PC-3 (cell line): ENCODE measurements at regions not wholly inside any gene's neighbourhood (a gene's known extent, or its start where the extent isn't known, plus 50 kb on each side); places are given as distances from the start of the nearest gene placed in this dataset.

Experiments used
- ATAC-seq: fragments of 200-7000 bp; cut with Tn5 transposase; 2 replicates; pipeline ENCODE4 v1.9.1; 2020; ENCODE audit warnings: mild to moderate bottlenecking, moderate library complexity
- BruUV-seq: library from RNA; stranded (reverse); fragments of 400-500 nt; replicated peaks from 2 replicates; lab custom pipeline; 2021; lab: Mats Ljungman, UMichigan
- CTCF ChIA-PET: fragments of 300-600 bp; sonication (Branson Sonifier 250); formaldehyde crosslinking; loops from one replicate; lab custom pipeline; 2022; ENCODE audit warnings: antibody characterized with exemption; lab: Charles Lee
- POLR2A ChIA-PET: fragments of 300-600 bp; sonication (Branson Sonifier 250); formaldehyde crosslinking; loops from one replicate; lab custom pipeline; 2022; ENCODE audit warnings: antibody characterized with exemption; ENCODE audit not compliant: unreplicated experiment; lab: Charles Lee
- DNase-seq: peaks from one replicate; pipeline ENCODE4 v3.0.0-alpha.2; 2015
- H2AFZ ChIP-seq: fragments of 300-600 bp; sonication (generic); 2 replicates; pipeline ENCODE4 v1.6.0; 2016; ENCODE audit warnings: antibody characterized with exemption, low read length
- H3F3A ChIP-seq: fragments of 300-600 bp; sonication (generic); one replicate; pipeline ENCODE4 v1.6.0; 2017; ENCODE audit warnings: antibody characterized with exemption, low read length, control low read depth, mild to moderate bottlenecking; ENCODE audit not compliant: unreplicated experiment
- H3K27ac ChIP-seq: fragments of 300-600 bp; sonication (generic); 2 replicates; pipeline ENCODE4 v1.5.1; 2016; ENCODE audit warnings: mild to moderate bottlenecking, low read length
- H3K27me3 ChIP-seq: fragments of 300-600 bp; sonication (generic); 2 replicates; pipeline ENCODE4 v1.6.1; 2016; ENCODE audit warnings: low read length, mixed read lengths
- H3K36me3 ChIP-seq: fragments of 300-600 bp; sonication (generic); 2 replicates; pipeline ENCODE4 v1.6.1; 2016; ENCODE audit warnings: low read depth, mixed run types, low read length, mixed read lengths
- H3K4me1 ChIP-seq: fragments of 300-600 bp; sonication (generic); 2 replicates; pipeline ENCODE4 v1.5.1; 2016; ENCODE audit warnings: low read length; ENCODE audit not compliant: insufficient read depth
- H3K4me2 ChIP-seq: fragments of 300-600 bp; sonication (generic); 2 replicates; pipeline ENCODE4 v1.6.0; 2016; ENCODE audit warnings: low read length
- H3K4me3 ChIP-seq: fragments of 300-600 bp; sonication (generic); 2 replicates; pipeline ENCODE4 v1.5.1; 2016; ENCODE audit warnings: mild to moderate bottlenecking, low read length, mixed read lengths
- H3K79me2 ChIP-seq: fragments of 300-600 bp; sonication (generic); 2 replicates; pipeline ENCODE4 v1.6.1; 2017; ENCODE audit warnings: low read length, mixed read lengths
- H3K9ac ChIP-seq: fragments of 300-600 bp; sonication (generic); 2 replicates; pipeline ENCODE4 v1.6.0; 2016; ENCODE audit warnings: mild to moderate bottlenecking, low read length
- H3K9me2 ChIP-seq: fragments of 300-600 bp; sonication (generic); replicated peaks from 2 replicates; pipeline ENCODE4 v1.6.1; 2016; ENCODE audit warnings: mixed run types, low read length, mixed read lengths
- H3K9me3 ChIP-seq: fragments of 300-600 bp; sonication (generic); 2 replicates; pipeline ENCODE4 v1.6.1; 2016; ENCODE audit warnings: low read length, mixed read lengths
- H4K20me1 ChIP-seq: fragments of 300-600 bp; sonication (generic); 2 replicates; pipeline ENCODE4 v1.6.1; 2016; ENCODE audit warnings: low read length, mixed read lengths
- CTCF ChIP-seq: fragments of 300-600 bp; sonication (generic); conservative IDR thresholded peaks from 2 replicates; pipeline ENCODE4 v1.5.1; 2017; ENCODE audit warnings: antibody characterized with exemption, low read depth, mild to moderate bottlenecking, low read length
- EZH2 ChIP-seq: fragments of 300-600 bp; sonication (generic); IDR thresholded peaks from one replicate; pipeline ENCODE4 v1.6.1; 2017; ENCODE audit warnings: antibody characterized with exemption, mild to moderate bottlenecking, low read length; ENCODE audit not compliant: unreplicated experiment
- EZH2phosphoT487 ChIP-seq: fragments of 300-600 bp; sonication (generic); IDR thresholded peaks from 2 replicates; pipeline ENCODE4 v1.6.1; 2018; ENCODE audit warnings: mild to moderate bottlenecking, antibody characterized with exemption, low read length, borderline replicate concordance
- intact Hi-C: fragments of 100-400 bp; cut with micrococcal nuclease; formaldehyde crosslinking; loops from 2 replicates; pipeline ENCODE4 v1.9.0; 2023

DNA sequence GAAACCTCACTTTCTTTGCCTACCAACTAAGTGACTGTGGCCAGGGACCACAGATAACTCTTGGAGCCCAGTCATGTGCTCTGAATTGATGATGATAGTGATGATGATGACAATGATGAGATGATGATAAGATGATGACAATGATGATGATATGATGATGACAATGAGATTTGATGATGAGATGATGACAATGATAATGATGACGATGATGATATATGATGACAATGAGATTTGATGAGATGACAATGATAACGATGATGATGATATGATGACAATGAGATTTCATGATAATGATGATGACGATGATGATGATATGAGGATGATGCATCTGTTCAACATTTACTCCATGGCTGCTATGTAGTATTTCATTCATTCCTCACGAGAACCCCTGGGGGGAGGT, 213.0 kb downstream of the ERCC6L2 start:
- Histone ChIP-seq H3K9ac (no peak overlapping the region), H3K27me3 (0 out of 2 replicates have a peak, but pooled peaks cover 15% of the 10 kb centered on the region), H3K79me2 (no peaks in the 10 kb centered on the region), H2AFZ (no peak overlapping the region), H3K4me2 (no peak overlapping the region), H3K36me3 (no peaks in the 10 kb centered on the region), H4K20me1 (no peaks in the 10 kb centered on the region), H3K4me1 (0 out of 2 replicates have a peak, but pooled peaks cover 5% of the 10 kb centered on the region), H3K27ac (no peak overlapping the region), H3K9me2 (no peaks in the 10 kb centered on the region), H3K9me3 (no peaks in the 10 kb centered on the region), H3F3A (no peaks in the 10 kb centered on the region), H3K4me3 (no peak overlapping the region)
- BruUV-seq: no TSS peak
- ATAC-seq (no peak), DNase-seq (no peak)
- ChIA-PET CTCF (no interaction called here), POLR2A (no interaction called here)
- TF ChIP-seq EZH2phosphoT487: no peak
- no peak for TF ChIP-seq EZH2
- no peak for TF ChIP-seq CTCF
- intact Hi-C loops: no loop called here

GRCh38 chr9:96087669-96088299, 212.3 kb downstream of the ERCC6L2 start:
- Histone ChIP-seq H3K4me3 (no peak overlapping the region), H4K20me1 (no peaks in the 10 kb centered on the region), H3K27ac (no peak overlapping the region), H3K9ac (no peak overlapping the region), H3K9me2 (no peaks in the 10 kb centered on the region), H3K9me3 (no peaks in the 10 kb centered on the region), H3K4me1 (0 out of 2 replicates have a peak, but pooled peaks cover 5% of the 10 kb centered on the region), H3K27me3 (0 out of 2 replicates have a peak, but pooled peaks cover 15% of the 10 kb centered on the region), H3K79me2 (no peaks in the 10 kb centered on the region), H3K36me3 (no peaks in the 10 kb centered on the region), H3K4me2 (no peak overlapping the region), H3F3A (no peaks in the 10 kb centered on the region), H2AFZ (no peak overlapping the region)
- ChIA-PET CTCF (no interaction called here), POLR2A (no interaction called here)
- no peak for ATAC-seq
- no peak for TF ChIP-seq EZH2phosphoT487
- TF ChIP-seq EZH2: no peak
- TF ChIP-seq CTCF: no peak
- intact Hi-C loops: no loop called here
- no TSS peak for BruUV-seq
- peak; percentile 19 for DNase-seq

GRCh38 chr9:96086936-96087571, 211.6 kb downstream of the ERCC6L2 start:
- no TSS peak for BruUV-seq
- ChIA-PET POLR2A (interaction anchor here (0.6 kb wide), 1 partner anchor 46 kb away, joined by 3 read pairs; no protein-coding TSS in a partner anchor), CTCF (no interaction called here)
- no peaks in the 10 kb centered on the region for H4K20me1 ChIP-seq
- intact Hi-C loops: no loop called here
- ATAC-seq: no peak
- DNase-seq: no peak
- no peak overlapping the region for H3K9ac ChIP-seq
- no peak overlapping the region for H2AFZ ChIP-seq
- 0 out of 2 replicates have a peak, but pooled peaks cover 15% of the 10 kb centered on the region for H3K27me3 ChIP-seq
- H3K27ac ChIP-seq: no peak overlapping the region
- H3K9me2 ChIP-seq: no peaks in the 10 kb centered on the region
- no peak overlapping the region for H3K4me2 ChIP-seq
- no peak overlapping the region for H3K4me3 ChIP-seq
- H3K9me3 ChIP-seq: no peaks in the 10 kb centered on the region
- no peaks in the 10 kb centered on the region for H3K79me2 ChIP-seq
- no peaks in the 10 kb centered on the region for H3K36me3 ChIP-seq
- no peak for TF ChIP-seq EZH2
- TF ChIP-seq EZH2phosphoT487: no peak
- no peak for TF ChIP-seq CTCF
- 0 out of 2 replicates have a peak, but pooled peaks cover 5% of the 10 kb centered on the region for H3K4me1 ChIP-seq
- H3F3A ChIP-seq: no peaks in the 10 kb centered on the region
